ENCODE measurements at regions not wholly inside any gene's neighbourhood (a gene's known extent, or its start where the extent isn't known, plus 50 kb on each side); places are given as distances from the start of the nearest gene placed in this dataset.

- TF ChIP-seq EZH2phosphoT487 (IDR thresholded peaks at IDR 0.05; ENCODE audit: low read length) (no peak), CTCF (IDR thresholded peaks at IDR 0.05; ENCODE audit: low read length) (no peak), EZH2 (optimal IDR thresholded peaks at IDR 0.05; ENCODE audit: low read depth, low read length) (no peak)
- H3K27me3 ChIP-seq (replicated peaks; ENCODE audit: insufficient read depth, low read length), result no peaks in the 10 kb centered on the region
Observed at GRCh38 chr9:113651896-113652295, 188.4 kb downstream of the RGS3 start.

GRCh38 chr9:113652355-113653152 is 189.0 kb downstream of the RGS3 start:
- Histone ChIP-seq H3K79me2 (ENCODE audit: low read length) (no peaks in the 10 kb centered on the region), H2AFZ (ENCODE audit: low read length) (no peak overlapping the region), H3K27ac (ENCODE audit: low read length) (no peak overlapping the region), H3K4me2 (ENCODE audit: low read depth, low read length) (no peak overlapping the region), H3K9ac (ENCODE audit: low read length) (no peak overlapping the region), H3K27me3 (replicated peaks; ENCODE audit: insufficient read depth, low read length) (no peaks in the 10 kb centered on the region), H3K4me3 (ENCODE audit: low read length) (no peak overlapping the region), H4K20me1 (ENCODE audit: insufficient read depth, low read length) (no peaks in the 10 kb centered on the region), H3K36me3 (replicated peaks; ENCODE audit: insufficient read depth, low read length) (no peaks in the 10 kb centered on the region), H3K9me2 (replicated peaks; ENCODE audit: insufficient read depth, low read length) (no peaks in the 10 kb centered on the region), H3K9me3 (replicated peaks; ENCODE audit: insufficient read depth, low read length) (no peaks in the 10 kb centered on the region), H3F3A (ENCODE audit: insufficient read depth, low read length) (no peaks in the 10 kb centered on the region), H3K4me1 (ENCODE audit: low read length) (no peaks in the 10 kb centered on the region)
- DNase-seq, result no peak
- TF ChIP-seq EZH2 (optimal IDR thresholded peaks at IDR 0.05; ENCODE audit: low read depth, low read length) (no peak), CTCF (IDR thresholded peaks at IDR 0.05; ENCODE audit: low read length) (no peak), EZH2phosphoT487 (IDR thresholded peaks at IDR 0.05; ENCODE audit: low read length) (no peak)

More at GRCh38 chr9:113651896-113652295, 188.4 kb downstream of the RGS3 start:
- Histone ChIP-seq H3K9ac (ENCODE audit: low read length) (no peak overlapping the region), H4K20me1 (ENCODE audit: insufficient read depth, low read length) (no peaks in the 10 kb centered on the region), H3F3A (ENCODE audit: insufficient read depth, low read length) (no peaks in the 10 kb centered on the region), H3K27ac (ENCODE audit: low read length) (no peak overlapping the region), H3K79me2 (ENCODE audit: low read length) (no peaks in the 10 kb centered on the region), H3K9me2 (replicated peaks; ENCODE audit: insufficient read depth, low read length) (no peaks in the 10 kb centered on the region), H3K9me3 (replicated peaks; ENCODE audit: insufficient read depth, low read length) (no peaks in the 10 kb centered on the region), H2AFZ (ENCODE audit: low read length) (no peak overlapping the region), H3K4me1 (ENCODE audit: low read length) (no peaks in the 10 kb centered on the region), H3K36me3 (replicated peaks; ENCODE audit: insufficient read depth, low read length) (no peaks in the 10 kb centered on the region), H3K4me3 (ENCODE audit: low read length) (no peak overlapping the region), H3K4me2 (ENCODE audit: low read depth, low read length) (no peak overlapping the region)
- no peak for DNase-seq

- Histone ChIP-seq H3K27me3 (replicated peaks; ENCODE audit: insufficient read depth, low read length) (no peaks in the 10 kb centered on the region), H2AFZ (ENCODE audit: low read length) (no peak overlapping the region), H3F3A (ENCODE audit: insufficient read depth, low read length) (no peaks in the 10 kb centered on the region), H3K79me2 (ENCODE audit: low read length) (no peaks in the 10 kb centered on the region), H3K9ac (ENCODE audit: low read length) (no peak overlapping the region), H3K4me1 (ENCODE audit: low read length) (no peaks in the 10 kb centered on the region), H3K9me3 (replicated peaks; ENCODE audit: insufficient read depth, low read length) (no peaks in the 10 kb centered on the region), H3K27ac (ENCODE audit: low read length) (no peak overlapping the region), H3K9me2 (replicated peaks; ENCODE audit: insufficient read depth, low read length) (no peaks in the 10 kb centered on the region), H3K36me3 (replicated peaks; ENCODE audit: insufficient read depth, low read length) (no peaks in the 10 kb centered on the region), H3K4me3 (ENCODE audit: low read length) (no peak overlapping the region), H3K4me2 (ENCODE audit: low read depth, low read length) (no peak overlapping the region), H4K20me1 (ENCODE audit: insufficient read depth, low read length) (no peaks in the 10 kb centered on the region)
- DNase-seq, result no peak
- TF ChIP-seq EZH2 (optimal IDR thresholded peaks at IDR 0.05; ENCODE audit: low read depth, low read length) (no peak), EZH2phosphoT487 (IDR thresholded peaks at IDR 0.05; ENCODE audit: low read length) (no peak), CTCF (IDR thresholded peaks at IDR 0.05; ENCODE audit: low read length) (no peak)
Observed at GRCh38 chr9:113653746-113654604, 190.4 kb downstream of the RGS3 start.

Measured in MM.1S (cell line).